ENCODE measurements at regions not wholly inside any gene's neighbourhood (a gene's known extent, or its start where the extent isn't known, plus 50 kb on each side); places are given as distances from the start of the nearest gene placed in this dataset.

DNA sequence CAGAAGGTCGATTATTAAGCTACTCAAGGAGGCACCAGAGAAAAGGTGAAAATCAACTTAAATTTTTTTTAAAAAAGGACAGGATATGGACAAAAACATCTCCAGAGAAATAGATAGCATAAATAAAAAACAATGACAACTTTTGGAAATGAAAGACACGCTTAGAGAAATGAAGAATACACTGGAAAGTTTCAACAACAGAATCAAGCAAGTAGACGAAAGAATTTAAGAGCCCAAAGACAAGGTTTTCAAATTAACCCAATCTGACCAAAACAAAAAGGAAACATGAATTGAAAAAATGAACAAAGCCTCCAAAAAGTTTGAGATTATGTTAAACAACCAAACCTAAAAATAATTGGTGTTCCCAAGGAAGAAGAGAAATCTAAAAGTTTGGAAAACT is 191.1 kb upstream of the BMP4 start:
- TF ChIP-seq CTCF (IDR thresholded peaks at IDR 0.05; ENCODE audit: insufficient read depth, missing control alignments) = no peak
- no peak for DNase-seq (ENCODE audit: insufficient read length, low spot score)
- FAIRE-seq = no peak

DNA sequence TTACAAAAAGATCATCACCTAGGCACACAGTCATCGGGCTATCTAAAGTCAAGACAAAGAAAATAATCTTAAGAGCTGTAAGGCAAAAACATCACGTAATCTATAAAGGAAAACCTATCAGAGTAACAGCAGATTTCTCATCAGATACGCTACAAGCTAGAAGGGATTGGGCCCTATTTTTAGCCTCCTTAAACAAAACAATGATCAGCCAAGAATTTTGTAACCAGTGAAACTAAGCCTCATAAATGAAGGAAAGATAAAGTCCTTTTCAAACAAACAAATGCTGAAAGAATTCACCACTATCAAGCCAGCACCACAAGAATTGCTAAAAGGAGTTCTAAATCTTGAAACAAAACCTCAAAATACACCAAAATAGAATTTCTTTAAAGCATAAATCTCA is 191.6 kb upstream of the BMP4 start:
- DNase-seq (ENCODE audit: insufficient read length, low spot score) (no peak), FAIRE-seq (no peak)
- TF ChIP-seq CTCF (IDR thresholded peaks at IDR 0.05; ENCODE audit: insufficient read depth, missing control alignments) = no peak

DNA sequence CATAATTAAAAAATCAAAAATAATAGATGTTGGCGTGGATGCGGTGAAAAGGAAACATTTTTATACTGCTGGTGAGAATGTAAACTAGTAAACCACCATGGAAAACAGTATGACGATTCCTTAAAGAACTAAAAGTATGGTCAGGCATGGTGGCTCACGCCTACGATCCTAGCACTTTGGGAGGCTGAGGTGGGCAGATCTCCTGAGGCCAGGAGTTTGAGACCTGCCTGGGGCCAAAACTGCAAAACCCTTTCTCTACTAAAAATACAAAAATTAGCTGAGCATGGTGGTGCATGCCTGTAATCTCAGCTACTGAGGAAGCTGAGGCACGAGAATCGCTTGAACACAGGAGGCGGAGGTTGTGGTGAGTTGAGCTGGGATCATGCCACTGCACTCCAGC is 195.7 kb upstream of the BMP4 start:
- no peak for DNase-seq (ENCODE audit: insufficient read length, low spot score)
- FAIRE-seq = no peak
- TF ChIP-seq CTCF (IDR thresholded peaks at IDR 0.05; ENCODE audit: insufficient read depth, missing control alignments) = no peak

DNA sequence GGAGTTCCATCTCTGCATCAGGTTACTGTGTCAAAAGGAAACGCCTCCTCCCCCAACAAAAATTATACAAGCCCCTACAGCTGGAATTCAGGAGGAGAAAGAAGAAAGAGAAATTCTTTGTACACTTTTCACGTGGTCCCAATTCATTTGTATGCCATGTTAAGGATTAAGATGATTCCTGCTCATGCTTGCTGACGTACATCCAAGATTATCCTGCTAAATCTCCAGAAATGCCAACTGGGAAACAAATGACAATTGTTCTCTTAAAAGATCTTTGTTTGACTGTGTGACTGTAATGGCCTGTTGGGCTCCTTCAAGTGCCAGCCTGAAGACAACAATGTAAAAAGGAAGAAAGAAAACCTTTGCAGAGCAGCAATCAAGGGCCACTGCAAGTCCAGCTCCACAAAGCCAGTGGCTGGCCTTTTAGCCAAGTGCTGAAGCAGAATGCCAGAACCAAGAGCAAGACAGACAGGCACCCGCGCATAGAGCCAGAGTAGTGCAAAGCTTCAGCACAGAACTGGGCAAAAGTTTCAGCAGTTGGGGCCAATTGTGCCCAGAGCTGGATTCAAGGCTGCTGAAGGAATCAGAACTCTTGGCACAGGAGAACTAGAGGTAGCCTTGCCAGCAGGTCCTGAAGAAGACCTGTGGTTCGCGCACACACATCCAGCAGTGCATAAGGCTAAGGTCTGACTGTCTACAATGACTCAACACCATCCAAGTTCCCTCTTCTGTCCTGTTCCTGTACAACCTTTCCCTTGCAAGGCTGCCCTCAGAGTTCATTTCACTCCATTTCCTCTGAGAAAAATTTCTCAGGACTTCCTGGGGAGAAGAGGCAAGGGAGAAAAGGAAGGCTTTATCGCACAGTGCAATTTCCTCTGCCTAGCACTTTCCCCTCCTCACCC is 209.7 kb upstream of the BMP4 start:
- DNase-seq (ENCODE audit: insufficient read length, low spot score) (no peak), FAIRE-seq (no peak)
- no peak for TF ChIP-seq CTCF (IDR thresholded peaks at IDR 0.05; ENCODE audit: insufficient read depth, missing control alignments)

DNA sequence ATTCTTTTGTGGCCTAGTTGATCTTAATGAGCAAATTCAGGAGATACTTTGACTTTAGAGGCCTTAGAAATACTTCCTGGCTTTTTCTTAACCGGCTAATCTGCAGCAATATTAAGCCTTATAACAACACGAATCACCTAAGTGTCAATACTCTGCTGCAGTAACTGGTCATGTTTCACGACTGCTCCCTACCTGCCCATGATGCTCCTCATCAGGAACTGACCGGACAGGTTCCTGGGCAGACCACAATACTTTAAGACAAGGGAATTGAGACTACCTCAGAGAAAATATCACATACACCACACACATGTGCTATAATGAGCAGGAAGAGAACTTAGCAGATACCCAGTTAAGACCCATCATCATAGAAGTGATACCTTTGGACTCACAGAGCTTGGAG is 211.9 kb upstream of the BMP4 start:
- FAIRE-seq = no peak
- no peak for TF ChIP-seq CTCF (IDR thresholded peaks at IDR 0.05; ENCODE audit: insufficient read depth, missing control alignments)
- DNase-seq (ENCODE audit: insufficient read length, low spot score) = no peak

DNA sequence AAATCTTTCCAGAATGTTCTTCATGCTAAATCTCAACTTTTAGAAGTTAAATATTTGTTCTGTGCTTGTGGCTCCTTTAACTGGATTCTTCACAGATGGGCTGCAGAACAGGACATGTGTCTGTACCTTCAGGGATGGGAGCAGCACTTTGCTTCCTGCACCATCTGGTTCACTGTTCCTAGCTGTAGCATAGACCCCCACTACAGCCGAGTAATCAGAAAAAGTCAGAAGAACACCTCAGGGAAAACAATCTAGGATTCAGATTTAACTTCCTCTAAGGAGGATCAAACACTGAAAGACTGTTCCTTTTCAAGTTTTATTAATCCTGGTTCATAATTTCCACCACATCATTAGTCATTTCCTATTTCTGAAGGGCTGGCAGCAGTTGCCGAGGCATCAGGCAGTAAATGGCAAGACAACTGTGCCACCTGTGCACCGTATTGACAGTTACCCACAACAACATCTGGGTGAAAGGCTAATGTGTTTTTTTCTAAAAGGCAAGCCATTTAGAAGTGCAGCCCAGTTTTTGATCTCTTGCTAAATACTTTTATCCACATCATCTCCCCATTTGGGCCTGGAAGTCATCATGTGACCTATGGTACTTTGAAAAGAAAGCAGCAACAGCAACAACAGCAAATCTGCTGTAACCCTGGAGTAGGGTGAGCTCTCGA is 212.8 kb upstream of the BMP4 start:
- no peak for DNase-seq (ENCODE audit: insufficient read length, low spot score)
- no peak for FAIRE-seq
- TF ChIP-seq CTCF (IDR thresholded peaks at IDR 0.05; ENCODE audit: insufficient read depth, missing control alignments) = no peak

DNA sequence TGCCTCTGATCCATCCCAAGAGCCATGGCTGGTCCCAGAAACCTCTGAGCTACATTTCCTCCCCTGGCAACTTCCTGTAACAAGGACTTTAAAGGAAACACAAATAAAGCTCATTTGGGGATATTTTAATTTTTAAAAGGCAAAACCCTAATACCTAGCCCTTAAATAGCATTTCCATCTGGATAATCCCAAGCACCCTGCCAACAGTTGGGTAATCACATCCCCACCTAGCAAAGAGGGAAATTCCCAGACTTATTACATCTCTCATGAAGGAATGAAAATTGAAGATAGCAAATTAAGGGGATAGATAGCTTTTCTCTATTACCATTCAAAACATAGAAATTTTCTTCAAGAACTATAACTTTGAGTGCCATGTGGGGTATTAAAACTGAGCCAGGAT is 213.7 kb upstream of the BMP4 start:
- DNase-seq (ENCODE audit: insufficient read length, low spot score) (no peak), FAIRE-seq (no peak)

More for the DNA sequence above, 213.7 kb upstream of the BMP4 start:
- no peak for TF ChIP-seq CTCF (IDR thresholded peaks at IDR 0.05; ENCODE audit: insufficient read depth, missing control alignments)

Data from D721Med (cell line).